B cell (primary cell): ENCODE measurements at regions not wholly inside any gene's neighbourhood (a gene's known extent, or its start where the extent isn't known, plus 50 kb on each side); places are given as distances from the start of the nearest gene placed in this dataset.

Experiments
- ATAC-seq: fragments of 200-7000 bp; cut with Tn5 transposase; one replicate; pipeline ENCODE4 v1.10.0; 2021; ENCODE audit warnings: low read depth, mild to moderate bottlenecking, moderate number of reproducible peaks, moderate library complexity
- CTCF ChIA-PET: fragments of 350-600 bp; sonication (Branson Sonifier 250); formaldehyde crosslinking; loops from one replicate; lab custom pipeline; 2021; ENCODE audit warnings: antibody characterized with exemption, inconsistent platforms; lab: Charles Lee
- POLR2A ChIA-PET: fragments of 350-600 bp; sonication (Branson Sonifier 250); formaldehyde crosslinking; loops from one replicate; lab custom pipeline; 2021; ENCODE audit warnings: antibody characterized with exemption; lab: Charles Lee
- DNase-seq: peaks from one replicate; pipeline ENCODE4 v3.0.0; 2013
- H2AFZ ChIP-seq: 2 replicates; pipeline ENCODE4 v1.6.1; 2012; ENCODE audit warnings: mild to moderate bottlenecking, low read depth, low read length; ENCODE audit not compliant: insufficient read depth, poor library complexity, severe bottlenecking
- H3K27ac ChIP-seq, 2 donors: 1 replicate in 1 of 2; 2 replicates in 1 of 2; pipeline ENCODE4 v1.5.1; 2012 to 2013; ENCODE audit warnings: low read length in 2 of 2, mild to moderate bottlenecking in 2 of 2, moderate library complexity in 1 of 2
- H3K27me3 ChIP-seq, 4 experiments: fragments of 200-600 bp in 1 of 4; sonication (generic) in 1 of 4; replicated peaks in 1 of 4; 1 replicate in 2 of 4; 2 replicates in 2 of 4; pipeline versions ENCODE4 v1.6.1 to v1.7.0; 2013 to 2016; ENCODE audit warnings: low read length in 3 of 4, mild to moderate bottlenecking in 2 of 4, mixed read lengths in 1 of 4, moderate library complexity in 1 of 4; ENCODE audit not compliant: insufficient read depth in 4 of 4, control insufficient read depth in 3 of 4; ENCODE audit errors: control extremely low read depth in 1 of 4
- H3K36me3 ChIP-seq, 2 experiments: replicated peaks in 1 of 2; 1 replicate in 1 of 2; 2 replicates in 1 of 2; pipeline versions ENCODE4 v1.6.1 to v1.7.1; 2013; ENCODE audit warnings: low read length in 1 of 2; ENCODE audit not compliant: insufficient read depth in 2 of 2, control insufficient read depth in 1 of 2; ENCODE audit errors: control extremely low read depth in 1 of 2, extremely low read depth in 1 of 2
- H3K4me1 ChIP-seq, 2 donors: fragments of 200-600 bp in 1 of 2; sonication (generic) in 1 of 2; 1 replicate in 1 of 2; 2 replicates in 1 of 2; pipeline versions ENCODE4 v1.5.1 to v1.6.1; 2013 to 2017; ENCODE audit warnings: low read length in 2 of 2; ENCODE audit not compliant: control insufficient read depth in 2 of 2, insufficient read depth in 2 of 2
- H3K4me2 ChIP-seq: replicated peaks from 2 replicates; pipeline ENCODE3; 2012; ENCODE audit warnings: mild to moderate bottlenecking, low read depth, low read length; ENCODE audit not compliant: poor library complexity, severe bottlenecking
- H3K4me3 ChIP-seq, 5 experiments: fragments of 200-600 bp in 1 of 5; sonication (generic) in 1 of 5; 1 replicate in 3 of 5; 2 replicates in 2 of 5; pipeline versions ENCODE4 v1.5.1 to v1.7.0; 2011 to 2016; ENCODE audit warnings: low read length in 4 of 5, mild to moderate bottlenecking in 4 of 5, low read depth in 2 of 5, control low read depth in 1 of 5, moderate library complexity in 1 of 5; ENCODE audit not compliant: insufficient read depth in 1 of 5; ENCODE audit errors: control extremely low read depth in 1 of 5, extremely low read depth in 1 of 5
- H3K79me2 ChIP-seq: fragments of 200-600 bp; sonication (generic); one replicate; pipeline ENCODE4 v1.6.0; 2016; ENCODE audit warnings: low read length; ENCODE audit not compliant: control insufficient read depth, insufficient read depth
- H3K9ac ChIP-seq: fragments of 200-600 bp; sonication (generic); 2 replicates; pipeline ENCODE4 v1.6.1; 2017; ENCODE audit warnings: mild to moderate bottlenecking, low read length, moderate library complexity
- H3K9me3 ChIP-seq, 3 donors: one replicate each; pipeline versions ENCODE4 v1.6.1 to v1.7.1; 2013; ENCODE audit warnings: low read length in 2 of 3; ENCODE audit not compliant: control insufficient read depth in 2 of 3, insufficient read depth in 1 of 3; ENCODE audit errors: control extremely low read depth in 1 of 3
- H4K20me1 ChIP-seq: 2 replicates; pipeline ENCODE4 v1.6.0; 2012; ENCODE audit warnings: mild to moderate bottlenecking, low read length; ENCODE audit not compliant: insufficient read depth, control insufficient read depth, poor library complexity, severe bottlenecking
- H3K27ac Mint-ChIP-seq: one replicate; pipeline ENCODE4 v1.8.0; 2021; ENCODE audit warnings: mixed read lengths
- H3K27me3 Mint-ChIP-seq: one replicate; pipeline ENCODE4 v1.8.0; 2021; ENCODE audit warnings: mixed read lengths
- H3K4me1 Mint-ChIP-seq: one replicate; pipeline ENCODE4 v1.8.0; 2021; ENCODE audit warnings: mixed read lengths
- H3K4me3 Mint-ChIP-seq: one replicate; pipeline ENCODE4 v1.8.0; 2021; ENCODE audit warnings: mixed read lengths
- H3K9me3 Mint-ChIP-seq: one replicate; pipeline ENCODE4 v1.8.0; 2022; ENCODE audit warnings: mixed read lengths; ENCODE audit not compliant: insufficient read depth
- EZH2 ChIP-seq: IDR thresholded peaks from 2 replicates; pipeline ENCODE4 v1.6.1; 2012; ENCODE audit warnings: borderline replicate concordance, low read depth, mild to moderate bottlenecking, moderate library complexity, low read length; ENCODE audit not compliant: insufficient read depth, poor library complexity, severe bottlenecking
- WGBS: methylation state at CpG from one replicate; pipeline ENCODE4 v1.1.5; 2013; ENCODE audit warnings: missing lambda C conversion rate; ENCODE audit not compliant: insufficient coverage; 5-methylcytosine and 5-hydroxymethylcytosine counted together
- intact Hi-C: fragments of 100-400 bp; cut with micrococcal nuclease; formaldehyde crosslinking; loops from one replicate; pipeline ENCODE4 v1.10.0; 2022
- TF ChIP-seq, protein P1 (sequence below): fragments of 200-600 bp; IDR thresholded peaks from one replicate; pipeline ENCODE4 v1.8.0; 2022; ENCODE audit warnings: antibody characterized with exemption, mild to moderate bottlenecking

DNA sequence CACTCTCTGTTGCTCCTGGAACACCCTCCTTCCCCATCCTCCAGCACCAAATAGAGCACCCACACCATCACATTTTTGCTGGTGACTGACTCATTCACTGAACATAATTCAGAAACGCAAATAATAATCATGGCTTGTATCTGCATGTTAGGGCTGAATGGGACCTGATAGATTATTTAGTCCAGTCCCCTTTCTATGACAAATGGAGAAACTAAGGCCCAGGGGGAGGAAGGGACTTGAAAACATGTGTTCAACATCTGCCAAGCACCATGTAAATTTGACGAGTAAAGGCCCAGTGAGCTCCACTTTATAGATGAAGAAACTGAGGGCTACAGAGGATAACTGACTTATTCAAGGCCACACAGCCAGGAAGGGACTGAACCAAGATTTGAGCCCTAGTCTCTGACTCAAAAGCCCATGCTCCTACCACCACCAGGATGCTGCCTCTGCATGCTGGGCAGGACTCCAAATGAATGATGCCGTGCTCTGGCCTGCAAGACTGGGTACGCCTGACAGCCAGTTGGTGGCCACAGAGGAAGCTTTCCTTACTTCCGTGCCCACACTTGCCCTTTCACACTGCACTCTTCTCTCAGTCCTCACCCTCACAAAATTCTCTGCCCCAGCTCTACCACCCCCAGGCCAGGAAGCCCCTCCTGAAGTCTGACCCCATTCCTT lies 133.3 kb upstream of the PJA1 start:
- CTCF ChIA-PET, result no interaction called here
- peaks cover 0 to 3% (median 0%) of the 10 kb centered on the region in 4 experiments for H3K27me3 ChIP-seq
- 100% methylated on average over 3 of the region's 5 CpGs for WGBS
- Mint-ChIP-seq H3K4me1 (peaks cover 2% of the 10 kb centered on the region), H3K27ac (no peak overlapping the region), H3K9me3 (no peaks in the 10 kb centered on the region), H3K27me3 (peaks cover 4% of the 10 kb centered on the region), H3K4me3 (no peak overlapping the region)
- no peaks in the 10 kb centered on the region for H3K9me3 ChIP-seq
- intact Hi-C loops, result no loop called here
- H3K36me3 ChIP-seq, result no peaks in the 10 kb centered on the region
- no peak overlapping the region for H3K9ac ChIP-seq
- H3K4me1 ChIP-seq, result no peaks in the 10 kb centered on the region
- POLR2A ChIA-PET, result no interaction called here
- no peak overlapping the region for H3K4me2 ChIP-seq
- no peak overlapping the region for H3K27ac ChIP-seq
- no peak overlapping the region for H3K4me3 ChIP-seq
- no peak for ATAC-seq
- no peak overlapping the region for H2AFZ ChIP-seq
- no peaks in the 10 kb centered on the region for H3K79me2 ChIP-seq
- no peaks in the 10 kb centered on the region for H4K20me1 ChIP-seq
- TF ChIP-seq EZH2, result no peak
- TF ChIP-seq, protein P1, sequence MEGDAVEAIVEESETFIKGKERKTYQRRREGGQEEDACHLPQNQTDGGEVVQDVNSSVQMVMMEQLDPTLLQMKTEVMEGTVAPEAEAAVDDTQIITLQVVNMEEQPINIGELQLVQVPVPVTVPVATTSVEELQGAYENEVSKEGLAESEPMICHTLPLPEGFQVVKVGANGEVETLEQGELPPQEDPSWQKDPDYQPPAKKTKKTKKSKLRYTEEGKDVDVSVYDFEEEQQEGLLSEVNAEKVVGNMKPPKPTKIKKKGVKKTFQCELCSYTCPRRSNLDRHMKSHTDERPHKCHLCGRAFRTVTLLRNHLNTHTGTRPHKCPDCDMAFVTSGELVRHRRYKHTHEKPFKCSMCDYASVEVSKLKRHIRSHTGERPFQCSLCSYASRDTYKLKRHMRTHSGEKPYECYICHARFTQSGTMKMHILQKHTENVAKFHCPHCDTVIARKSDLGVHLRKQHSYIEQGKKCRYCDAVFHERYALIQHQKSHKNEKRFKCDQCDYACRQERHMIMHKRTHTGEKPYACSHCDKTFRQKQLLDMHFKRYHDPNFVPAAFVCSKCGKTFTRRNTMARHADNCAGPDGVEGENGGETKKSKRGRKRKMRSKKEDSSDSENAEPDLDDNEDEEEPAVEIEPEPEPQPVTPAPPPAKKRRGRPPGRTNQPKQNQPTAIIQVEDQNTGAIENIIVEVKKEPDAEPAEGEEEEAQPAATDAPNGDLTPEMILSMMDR, result no peak
- DNase-seq, result no peak

DNA sequence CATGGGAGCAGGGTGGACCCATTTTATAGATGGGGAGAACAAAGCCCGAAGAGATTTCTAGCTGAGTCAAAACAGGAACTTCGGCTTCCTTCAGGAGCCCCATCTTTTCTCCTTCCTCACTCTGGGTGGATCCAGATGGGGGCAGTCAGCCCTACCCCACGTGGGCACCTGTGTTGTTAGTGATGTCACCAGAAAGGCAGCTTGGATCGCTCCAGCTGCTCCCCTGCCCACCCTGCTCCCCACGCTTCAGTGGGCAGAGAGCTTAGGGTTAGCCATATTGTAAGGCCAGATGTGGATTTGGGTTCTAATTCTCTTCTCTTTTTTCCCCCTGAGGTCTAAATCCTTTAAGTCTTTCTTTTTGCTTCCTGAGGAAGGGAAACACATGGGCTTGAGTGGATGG lies 132.3 kb upstream of the PJA1 start:
- no peak overlapping the region for H3K4me3 ChIP-seq
- H3K9me3 Mint-ChIP-seq, result no peaks in the 10 kb centered on the region
- ChIA-PET CTCF (no interaction called here), POLR2A (no interaction called here)
- H3K9me3 ChIP-seq, result no peaks in the 10 kb centered on the region
- H3K27ac Mint-ChIP-seq, result no peak overlapping the region
- no peaks in the 10 kb centered on the region for H3K4me1 ChIP-seq
- no peak overlapping the region for H3K27ac ChIP-seq
- intact Hi-C loops, result no loop called here
- no peaks in the 10 kb centered on the region for H3K27me3 ChIP-seq
- H3K36me3 ChIP-seq, result no peaks in the 10 kb centered on the region
- peaks cover 2% of the 10 kb centered on the region for H3K4me1 Mint-ChIP-seq
- no CpG with 5 or more reads among the region's 5 CpGs for WGBS
- no peak for DNase-seq
- TF ChIP-seq EZH2, result no peak
- TF ChIP-seq, protein P1, result no peak
- no peaks in the 10 kb centered on the region for H4K20me1 ChIP-seq
- ATAC-seq, result no peak
- H2AFZ ChIP-seq, result no peak overlapping the region
- no peak overlapping the region for H3K4me2 ChIP-seq
- no peaks in the 10 kb centered on the region for H3K79me2 ChIP-seq
- peaks cover 3% of the 10 kb centered on the region for H3K27me3 Mint-ChIP-seq
- H3K4me3 Mint-ChIP-seq, result no peak overlapping the region
- no peak overlapping the region for H3K9ac ChIP-seq
